ENCODE measurements at regions not wholly inside any gene's neighbourhood (a gene's known extent, or its start where the extent isn't known, plus 50 kb on each side); places are given as distances from the start of the nearest gene placed in this dataset.

DNA sequence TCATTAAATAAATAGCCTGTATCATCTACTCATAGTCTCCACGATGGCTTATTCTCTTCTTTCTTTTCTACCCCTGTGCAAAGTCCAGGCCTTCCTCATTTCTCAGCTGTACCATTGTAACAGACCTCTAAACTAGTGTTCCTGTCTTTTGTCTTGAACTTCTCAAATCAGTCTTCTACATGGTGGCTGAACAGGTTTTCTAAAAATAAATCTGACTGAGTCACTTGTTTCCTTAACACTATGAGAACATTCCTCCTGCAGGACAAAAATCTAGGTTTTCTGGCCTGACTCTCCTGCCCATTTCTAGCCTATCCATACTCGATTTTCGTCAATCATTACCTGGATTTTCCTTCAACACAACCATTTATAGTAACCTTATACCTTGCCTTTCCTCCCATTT lies 1080.8 kb upstream of the TENM4 start:
- H3K18ac ChIP-seq (ENCODE audit: low read depth, low read length) = no peak overlapping the region
- intact Hi-C loops (cut with micrococcal nuclease) = no loop called here
- no peaks in the 10 kb centered on the region for H3K36me3 ChIP-seq (ENCODE audit: control insufficient read depth, insufficient read depth, low read length)
- WGBS, 2 experiments (ENCODE audit: extremely low coverage in 2 of 2, insufficient read length in 1 of 2) = no CpG with 5 or more reads among the region's 3 CpGs
- no peak overlapping the region for H3K14ac ChIP-seq (replicated peaks; ENCODE audit: low read depth, low read length)
- H4K5ac ChIP-seq (ENCODE audit: low read depth, low read length) = no peak overlapping the region
- H3K4ac ChIP-seq (ENCODE audit: low read depth, low read length) = no peak overlapping the region
- CTCF ChIA-PET = no interaction called here
- H3K9me3 ChIP-seq (ENCODE audit: control insufficient read depth, insufficient read depth, low read length) = no peaks in the 10 kb centered on the region; the same call in 1 of the 2 replicates
- H2BK15ac ChIP-seq (ENCODE audit: low read depth, low read length) = no peak overlapping the region
- no peak overlapping the region for H2AK5ac ChIP-seq (ENCODE audit: low read depth, low read length)
- H3K27ac ChIP-seq (ENCODE audit: insufficient read depth, low read length) = no peak overlapping the region
- ATAC-seq (ENCODE audit: low read depth) (no peak), DNase-seq (no peak)
- no peaks in the 10 kb centered on the region for H3K27me3 ChIP-seq (ENCODE audit: control insufficient read depth, insufficient read depth, low read length)
- no peaks in the 10 kb centered on the region for H3K9me1 ChIP-seq (ENCODE audit: insufficient read depth, low read length)
- H3K56ac ChIP-seq (ENCODE audit: extremely low read depth, insufficient read depth, low read length) = no peak overlapping the region
- dilution Hi-C loops (cut with HindIII; ENCODE audit: low sequenced_read_pairs, unreplicated experiment) = no loop called here
- BruUV-seq (replicated peaks) = no TSS peak
- POLR2A ChIA-PET (ENCODE audit: unreplicated experiment) = no interaction called here
- H4K8ac ChIP-seq (ENCODE audit: low read depth in 2 of 2, low read length in 2 of 2) = no peak overlapping the region
- H2AK9ac ChIP-seq (replicated peaks; ENCODE audit: low read depth, low read length, poor library complexity) = no peak overlapping the region
- no peaks in the 10 kb centered on the region for H3K4me1 ChIP-seq (ENCODE audit: control insufficient read depth, insufficient read depth, low read length)
- TF ChIP-seq, protein P1, sequence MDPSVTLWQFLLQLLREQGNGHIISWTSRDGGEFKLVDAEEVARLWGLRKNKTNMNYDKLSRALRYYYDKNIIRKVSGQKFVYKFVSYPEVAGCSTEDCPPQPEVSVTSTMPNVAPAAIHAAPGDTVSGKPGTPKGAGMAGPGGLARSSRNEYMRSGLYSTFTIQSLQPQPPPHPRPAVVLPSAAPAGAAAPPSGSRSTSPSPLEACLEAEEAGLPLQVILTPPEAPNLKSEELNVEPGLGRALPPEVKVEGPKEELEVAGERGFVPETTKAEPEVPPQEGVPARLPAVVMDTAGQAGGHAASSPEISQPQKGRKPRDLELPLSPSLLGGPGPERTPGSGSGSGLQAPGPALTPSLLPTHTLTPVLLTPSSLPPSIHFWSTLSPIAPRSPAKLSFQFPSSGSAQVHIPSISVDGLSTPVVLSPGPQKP (IDR thresholded peaks at IDR 0.05; ENCODE audit: borderline replicate concordance, low read depth, low read length) = no peak
- no peak for TF ChIP-seq POLR2A (IDR thresholded peaks at IDR 0.05; ENCODE audit: low read depth, low read length)
- TF ChIP-seq CEBPB (IDR thresholded peaks at IDR 0.05; ENCODE audit: low read depth, low read length) = no peak
- TF ChIP-seq, protein P2, sequence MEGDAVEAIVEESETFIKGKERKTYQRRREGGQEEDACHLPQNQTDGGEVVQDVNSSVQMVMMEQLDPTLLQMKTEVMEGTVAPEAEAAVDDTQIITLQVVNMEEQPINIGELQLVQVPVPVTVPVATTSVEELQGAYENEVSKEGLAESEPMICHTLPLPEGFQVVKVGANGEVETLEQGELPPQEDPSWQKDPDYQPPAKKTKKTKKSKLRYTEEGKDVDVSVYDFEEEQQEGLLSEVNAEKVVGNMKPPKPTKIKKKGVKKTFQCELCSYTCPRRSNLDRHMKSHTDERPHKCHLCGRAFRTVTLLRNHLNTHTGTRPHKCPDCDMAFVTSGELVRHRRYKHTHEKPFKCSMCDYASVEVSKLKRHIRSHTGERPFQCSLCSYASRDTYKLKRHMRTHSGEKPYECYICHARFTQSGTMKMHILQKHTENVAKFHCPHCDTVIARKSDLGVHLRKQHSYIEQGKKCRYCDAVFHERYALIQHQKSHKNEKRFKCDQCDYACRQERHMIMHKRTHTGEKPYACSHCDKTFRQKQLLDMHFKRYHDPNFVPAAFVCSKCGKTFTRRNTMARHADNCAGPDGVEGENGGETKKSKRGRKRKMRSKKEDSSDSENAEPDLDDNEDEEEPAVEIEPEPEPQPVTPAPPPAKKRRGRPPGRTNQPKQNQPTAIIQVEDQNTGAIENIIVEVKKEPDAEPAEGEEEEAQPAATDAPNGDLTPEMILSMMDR (conservative IDR thresholded peaks at IDR 0.05; ENCODE audit: low read depth, low read length) = no peak
- no peak for TF ChIP-seq FOS (IDR thresholded peaks at IDR 0.05; ENCODE audit: low read depth, low read length)
- TF ChIP-seq CHD1 (IDR thresholded peaks at IDR 0.05; ENCODE audit: low read depth, low read length) = no peak
- TF ChIP-seq SMC3 (IDR thresholded peaks at IDR 0.05; ENCODE audit: low read depth, low read length) = no peak
- TF ChIP-seq MXI1 (IDR thresholded peaks at IDR 0.05; ENCODE audit: borderline replicate concordance, low read depth, low read length) = no peak
- TF ChIP-seq, protein P3, sequence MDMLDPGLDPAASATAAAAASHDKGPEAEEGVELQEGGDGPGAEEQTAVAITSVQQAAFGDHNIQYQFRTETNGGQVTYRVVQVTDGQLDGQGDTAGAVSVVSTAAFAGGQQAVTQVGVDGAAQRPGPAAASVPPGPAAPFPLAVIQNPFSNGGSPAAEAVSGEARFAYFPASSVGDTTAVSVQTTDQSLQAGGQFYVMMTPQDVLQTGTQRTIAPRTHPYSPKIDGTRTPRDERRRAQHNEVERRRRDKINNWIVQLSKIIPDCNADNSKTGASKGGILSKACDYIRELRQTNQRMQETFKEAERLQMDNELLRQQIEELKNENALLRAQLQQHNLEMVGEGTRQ (IDR thresholded peaks at IDR 0.05; ENCODE audit: low read depth, low read length) = no peak
- no peak for TF ChIP-seq NFE2L2 (IDR thresholded peaks at IDR 0.05; ENCODE audit: low read depth, low read length)
- TF ChIP-seq MAZ (IDR thresholded peaks at IDR 0.05; ENCODE audit: borderline replicate concordance, low read depth, low read length) = no peak
- H3K9ac ChIP-seq (ENCODE audit: low read depth, low read length) = no peak overlapping the region
- in situ Hi-C loops (cut with MboI; ENCODE audit: low sequenced_read_pairs) = no loop called here
- H2AFZ ChIP-seq (replicated peaks; ENCODE audit: low read length, poor library complexity) = no peak overlapping the region
- no peaks in the 10 kb centered on the region for H4K20me1 ChIP-seq (ENCODE audit: insufficient read depth, low read length)
- no peak overlapping the region for H3K4me3 ChIP-seq (ENCODE audit: insufficient read depth, low read depth, low read length)
- no peak overlapping the region for H4K91ac ChIP-seq (ENCODE audit: insufficient read depth, low read depth, low read length)
- no peak overlapping the region for H2BK20ac ChIP-seq (ENCODE audit: low read depth, low read length)
- no peaks in the 10 kb centered on the region for H3K79me1 ChIP-seq (ENCODE audit: low read depth in 1 of 2, low read length in 2 of 2)
- no peak overlapping the region for H3K23ac ChIP-seq (ENCODE audit: low read depth, low read length)
- no peak overlapping the region for H2BK120ac ChIP-seq (ENCODE audit: low read depth, low read length)
- H2BK5ac ChIP-seq (ENCODE audit: low read depth, low read length, poor library complexity, severe bottlenecking) = no peak overlapping the region
- no peak overlapping the region for H3K4me2 ChIP-seq (ENCODE audit: low read depth, low read length)
